ENCODE measurements at regions not wholly inside any gene's neighbourhood (a gene's known extent, or its start where the extent isn't known, plus 50 kb on each side); places are given as distances from the start of the nearest gene placed in this dataset.

- Histone ChIP-seq H3K27me3 (ENCODE audit: control insufficient read depth, insufficient read depth, low read length) (no peaks in the 10 kb centered on the region), H3K36me3 (ENCODE audit: control insufficient read depth, insufficient read depth, low read length) (no peaks in the 10 kb centered on the region), H3K4me3 (ENCODE audit: low read depth, low read length) (no peak overlapping the region)
- DNase-seq (ENCODE audit: low read depth), result no peak
- TF ChIP-seq, protein P1, sequence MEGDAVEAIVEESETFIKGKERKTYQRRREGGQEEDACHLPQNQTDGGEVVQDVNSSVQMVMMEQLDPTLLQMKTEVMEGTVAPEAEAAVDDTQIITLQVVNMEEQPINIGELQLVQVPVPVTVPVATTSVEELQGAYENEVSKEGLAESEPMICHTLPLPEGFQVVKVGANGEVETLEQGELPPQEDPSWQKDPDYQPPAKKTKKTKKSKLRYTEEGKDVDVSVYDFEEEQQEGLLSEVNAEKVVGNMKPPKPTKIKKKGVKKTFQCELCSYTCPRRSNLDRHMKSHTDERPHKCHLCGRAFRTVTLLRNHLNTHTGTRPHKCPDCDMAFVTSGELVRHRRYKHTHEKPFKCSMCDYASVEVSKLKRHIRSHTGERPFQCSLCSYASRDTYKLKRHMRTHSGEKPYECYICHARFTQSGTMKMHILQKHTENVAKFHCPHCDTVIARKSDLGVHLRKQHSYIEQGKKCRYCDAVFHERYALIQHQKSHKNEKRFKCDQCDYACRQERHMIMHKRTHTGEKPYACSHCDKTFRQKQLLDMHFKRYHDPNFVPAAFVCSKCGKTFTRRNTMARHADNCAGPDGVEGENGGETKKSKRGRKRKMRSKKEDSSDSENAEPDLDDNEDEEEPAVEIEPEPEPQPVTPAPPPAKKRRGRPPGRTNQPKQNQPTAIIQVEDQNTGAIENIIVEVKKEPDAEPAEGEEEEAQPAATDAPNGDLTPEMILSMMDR (IDR thresholded peaks at IDR 0.05; ENCODE audit: insufficient read depth, low read length, poor library complexity, severe bottlenecking), result no peak
Observed at GRCh38 chr12:114789821-114790220, 105.8 kb upstream of the TBX3 start.

DNA sequence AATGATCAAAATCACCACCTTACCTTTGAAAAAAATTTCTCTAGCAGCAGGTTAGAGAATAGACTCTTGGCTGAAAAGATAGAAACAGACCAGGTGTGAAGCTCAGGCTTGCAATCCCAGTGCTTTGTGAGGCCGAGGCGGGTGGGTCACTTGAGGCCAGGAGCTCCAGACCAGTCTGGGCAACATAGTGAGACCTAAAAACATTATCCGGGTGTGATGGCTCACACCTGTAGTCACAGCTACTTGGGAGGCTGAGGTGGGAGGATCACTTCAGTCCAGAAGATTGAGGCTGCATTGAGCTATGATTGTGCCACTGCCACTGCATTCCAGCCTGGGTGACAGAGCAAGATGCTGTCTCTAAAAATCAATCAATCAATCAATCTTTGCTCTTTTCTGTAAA is 105.3 kb upstream of the TBX3 start:
- DNase-seq (ENCODE audit: low read depth), result no peak
- no peak overlapping the region for H3K4me3 ChIP-seq (ENCODE audit: low read depth, low read length)
- TF ChIP-seq, protein P1 (IDR thresholded peaks at IDR 0.05; ENCODE audit: insufficient read depth, low read length, poor library complexity, severe bottlenecking), result no peak
- H3K27me3 ChIP-seq (ENCODE audit: control insufficient read depth, insufficient read depth, low read length), result no peaks in the 10 kb centered on the region
- no peaks in the 10 kb centered on the region for H3K36me3 ChIP-seq (ENCODE audit: control insufficient read depth, insufficient read depth, low read length)

GRCh38 chr12:114784526-114784925 is 100.6 kb upstream of the TBX3 start:
- no peak for DNase-seq (ENCODE audit: low read depth)
- Histone ChIP-seq H3K36me3 (ENCODE audit: control insufficient read depth, insufficient read depth, low read length) (no peaks in the 10 kb centered on the region), H3K4me3 (ENCODE audit: low read depth, low read length) (no peak overlapping the region), H3K27me3 (ENCODE audit: control insufficient read depth, insufficient read depth, low read length) (no peaks in the 10 kb centered on the region)
- TF ChIP-seq, protein P1 (IDR thresholded peaks at IDR 0.05; ENCODE audit: insufficient read depth, low read length, poor library complexity, severe bottlenecking), result no peak

DNA sequence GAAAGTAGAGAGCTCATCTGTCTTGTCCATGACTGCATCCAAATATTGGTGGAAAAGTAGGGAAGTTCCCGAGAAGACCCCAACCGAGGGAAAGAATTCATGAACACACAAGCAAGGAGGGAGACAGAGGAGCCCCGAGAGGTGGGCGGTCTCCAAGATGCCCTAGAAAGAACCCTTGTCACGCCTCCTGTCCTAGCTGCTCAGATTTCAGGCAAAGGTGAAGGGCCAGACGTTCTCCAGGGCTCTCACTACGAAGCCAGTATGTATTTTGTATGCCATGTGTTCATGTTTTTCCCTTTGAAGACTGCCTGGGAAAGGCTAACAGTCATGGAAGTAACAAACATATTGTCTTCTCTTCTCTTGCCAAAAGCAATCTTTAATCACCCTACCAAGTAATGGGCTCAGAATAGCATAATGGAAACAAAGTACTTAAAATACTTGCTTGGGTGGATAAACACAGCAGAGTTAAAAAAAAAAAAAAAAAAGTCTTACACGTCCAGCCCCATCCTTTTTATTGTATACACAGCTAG is 99.2 kb upstream of the TBX3 start:
- H3K36me3 ChIP-seq (ENCODE audit: control insufficient read depth, insufficient read depth, low read length), result no peaks in the 10 kb centered on the region
- TF ChIP-seq, protein P1 (IDR thresholded peaks at IDR 0.05; ENCODE audit: insufficient read depth, low read length, poor library complexity, severe bottlenecking), result no peak
- no peak for DNase-seq (ENCODE audit: low read depth)
- H3K4me3 ChIP-seq (ENCODE audit: low read depth, low read length), result no peak overlapping the region
- no peaks in the 10 kb centered on the region for H3K27me3 ChIP-seq (ENCODE audit: control insufficient read depth, insufficient read depth, low read length)

GRCh38 chr12:114780746-114781399 is 96.9 kb upstream of the TBX3 start:
- no peaks in the 10 kb centered on the region for H3K27me3 ChIP-seq (ENCODE audit: control insufficient read depth, insufficient read depth, low read length)
- no peak for DNase-seq (ENCODE audit: low read depth)
- TF ChIP-seq, protein P1 (IDR thresholded peaks at IDR 0.05; ENCODE audit: insufficient read depth, low read length, poor library complexity, severe bottlenecking), result no peak
- no peak overlapping the region for H3K4me3 ChIP-seq (ENCODE audit: low read depth, low read length)
- no peaks in the 10 kb centered on the region for H3K36me3 ChIP-seq (ENCODE audit: control insufficient read depth, insufficient read depth, low read length)

- no peak for DNase-seq (ENCODE audit: low read depth)
- TF ChIP-seq, protein P1 (IDR thresholded peaks at IDR 0.05; ENCODE audit: insufficient read depth, low read length, poor library complexity, severe bottlenecking), result no peak
- Histone ChIP-seq H3K4me3 (ENCODE audit: low read depth, low read length) (no peak overlapping the region), H3K36me3 (ENCODE audit: control insufficient read depth, insufficient read depth, low read length) (no peaks in the 10 kb centered on the region), H3K27me3 (ENCODE audit: control insufficient read depth, insufficient read depth, low read length) (no peaks in the 10 kb centered on the region)
Observed at GRCh38 chr12:114779647-114780046, 95.7 kb upstream of the TBX3 start.

Measured in kidney epithelial cell (primary cell).